ENCODE measurements at regions not wholly inside any gene's neighbourhood (a gene's known extent, or its start where the extent isn't known, plus 50 kb on each side); places are given as distances from the start of the nearest gene placed in this dataset.

DNA sequence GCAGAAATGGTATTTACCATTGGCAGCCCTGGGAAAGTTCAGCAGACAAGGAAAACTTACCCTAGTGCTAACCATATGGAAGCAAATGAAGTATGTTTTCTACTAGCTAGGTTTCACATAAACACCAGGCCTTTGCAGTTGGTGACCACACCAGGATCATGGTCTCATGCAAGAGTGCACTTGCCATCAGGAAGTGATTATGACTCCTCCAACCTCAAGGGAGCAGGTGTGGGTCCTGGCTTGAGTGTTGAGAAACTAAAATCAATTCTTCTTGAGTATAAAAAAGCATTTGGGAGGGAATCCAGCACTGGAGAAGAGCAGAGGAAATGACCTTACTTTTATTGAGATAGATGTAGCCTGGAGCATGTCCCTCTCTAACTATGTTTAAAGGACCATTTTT is 56.8 kb upstream of the SPAG16 start:
- TF ChIP-seq, protein P1, sequence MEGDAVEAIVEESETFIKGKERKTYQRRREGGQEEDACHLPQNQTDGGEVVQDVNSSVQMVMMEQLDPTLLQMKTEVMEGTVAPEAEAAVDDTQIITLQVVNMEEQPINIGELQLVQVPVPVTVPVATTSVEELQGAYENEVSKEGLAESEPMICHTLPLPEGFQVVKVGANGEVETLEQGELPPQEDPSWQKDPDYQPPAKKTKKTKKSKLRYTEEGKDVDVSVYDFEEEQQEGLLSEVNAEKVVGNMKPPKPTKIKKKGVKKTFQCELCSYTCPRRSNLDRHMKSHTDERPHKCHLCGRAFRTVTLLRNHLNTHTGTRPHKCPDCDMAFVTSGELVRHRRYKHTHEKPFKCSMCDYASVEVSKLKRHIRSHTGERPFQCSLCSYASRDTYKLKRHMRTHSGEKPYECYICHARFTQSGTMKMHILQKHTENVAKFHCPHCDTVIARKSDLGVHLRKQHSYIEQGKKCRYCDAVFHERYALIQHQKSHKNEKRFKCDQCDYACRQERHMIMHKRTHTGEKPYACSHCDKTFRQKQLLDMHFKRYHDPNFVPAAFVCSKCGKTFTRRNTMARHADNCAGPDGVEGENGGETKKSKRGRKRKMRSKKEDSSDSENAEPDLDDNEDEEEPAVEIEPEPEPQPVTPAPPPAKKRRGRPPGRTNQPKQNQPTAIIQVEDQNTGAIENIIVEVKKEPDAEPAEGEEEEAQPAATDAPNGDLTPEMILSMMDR (IDR thresholded peaks at IDR 0.05) = no peak
- no peak for TF ChIP-seq POLR2A (IDR thresholded peaks at IDR 0.05)
- DNase-seq = no peak
- Histone ChIP-seq H3K36me3 (no peaks in the 10 kb centered on the region), H3K27ac (no peak overlapping the region), H3K4me3 (replicated peaks in 1 of 3) (no peak overlapping the region), H3K4me1 (no peaks in the 10 kb centered on the region), H3K9me3 (no peaks in the 10 kb centered on the region), H3K27me3 (no peaks in the 10 kb centered on the region)
- intact Hi-C loops (cut with DNase I) = no loop called here

DNA sequence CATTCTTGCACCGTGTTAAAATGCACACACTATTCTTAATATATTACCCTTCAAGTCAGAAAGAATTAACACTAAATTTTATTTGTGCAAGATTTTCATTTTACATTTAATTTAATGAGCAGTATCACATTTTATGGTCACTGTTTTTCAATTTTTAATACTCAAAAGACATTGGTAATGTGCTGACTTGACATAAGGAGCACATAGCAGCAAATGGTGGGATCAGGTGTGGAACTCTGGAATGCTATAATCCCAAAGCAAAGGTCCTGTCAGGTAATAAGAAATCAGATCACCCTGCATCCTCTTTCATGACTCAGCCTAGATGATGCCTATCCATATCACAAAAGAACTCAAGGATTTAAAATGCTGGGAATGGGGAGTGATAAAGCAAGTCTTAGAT is 55.6 kb upstream of the SPAG16 start:
- TF ChIP-seq, protein P1 (IDR thresholded peaks at IDR 0.05) = no peak
- TF ChIP-seq POLR2A (IDR thresholded peaks at IDR 0.05) = no peak
- Histone ChIP-seq H3K9me3 (no peaks in the 10 kb centered on the region), H3K27me3 (no peaks in the 10 kb centered on the region), H3K36me3 (no peaks in the 10 kb centered on the region), H3K4me1 (peaks cover 0 to 5% of the 10 kb centered on the region in 2 donors), H3K4me3 (replicated peaks in 1 of 3) (no peak overlapping the region), H3K27ac (no peak overlapping the region)
- intact Hi-C loops (cut with DNase I) = no loop called here
- 94 to 100% methylated on average over 1 of the region's 1 CpG for WGBS, 2 donors
- DNase-seq = no peak

DNA sequence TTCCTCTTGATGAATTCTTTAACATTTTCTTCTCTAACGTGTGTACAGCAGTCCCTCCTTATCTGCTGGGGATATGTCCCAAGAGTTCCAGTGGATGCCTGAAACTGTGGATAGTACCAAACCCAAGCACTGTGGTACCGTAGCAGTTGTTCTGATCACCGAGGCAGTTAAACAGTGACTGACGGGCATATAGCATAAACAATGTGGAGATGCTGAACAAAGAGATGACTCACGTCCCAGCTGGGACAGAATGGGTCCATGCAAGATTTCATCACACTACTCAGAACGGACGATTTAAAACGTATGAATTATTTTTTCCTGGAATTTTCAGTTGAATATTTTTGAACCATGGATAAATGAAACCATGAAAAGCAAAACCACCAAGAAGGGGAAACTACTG is 54.5 kb upstream of the SPAG16 start:
- no peak for DNase-seq
- TF ChIP-seq POLR2A (IDR thresholded peaks at IDR 0.05) = no peak
- TF ChIP-seq, protein P1 (IDR thresholded peaks at IDR 0.05) = no peak
- no peak overlapping the region for H3K27ac ChIP-seq
- H3K4me1 ChIP-seq = peaks cover 0 to 12% of the 10 kb centered on the region in 2 donors
- H3K27me3 ChIP-seq = no peaks in the 10 kb centered on the region
- no peaks in the 10 kb centered on the region for H3K9me3 ChIP-seq
- intact Hi-C loops (cut with DNase I) = no loop called here
- H3K36me3 ChIP-seq = no peaks in the 10 kb centered on the region
- WGBS, 2 donors = 82 to 86% methylated on average over 8 of the region's 8 CpGs
- H3K4me3 ChIP-seq (replicated peaks in 1 of 3) = no peak overlapping the region

DNA sequence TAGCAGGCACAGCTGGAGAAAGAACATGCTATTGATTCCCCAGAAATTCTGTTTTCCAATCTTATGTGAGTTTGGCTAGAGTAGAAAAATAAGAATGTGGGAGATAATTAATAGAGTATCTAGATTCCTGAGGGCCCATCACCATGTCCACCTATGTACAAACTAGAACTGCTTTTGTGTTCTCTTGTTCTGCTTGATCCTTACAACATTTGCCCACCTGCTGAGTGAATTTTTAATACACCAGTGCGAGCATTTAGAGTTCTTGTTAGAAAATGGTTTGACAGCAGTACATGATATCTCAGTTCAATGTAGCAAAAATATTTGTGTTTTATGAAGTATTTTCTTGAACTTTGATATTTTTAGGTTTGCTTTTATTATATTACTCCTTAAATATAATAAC is 52.3 kb upstream of the SPAG16 start:
- Histone ChIP-seq H3K36me3 (no peaks in the 10 kb centered on the region), H3K27ac (no peak overlapping the region), H3K4me1 (peaks cover 0 to 15% of the 10 kb centered on the region in 2 donors), H3K27me3 (no peaks in the 10 kb centered on the region), H3K9me3 (no peaks in the 10 kb centered on the region), H3K4me3 (replicated peaks in 1 of 3) (no peak overlapping the region)
- WGBS, 2 donors = 93 to 98% methylated on average over 1 of the region's 1 CpG
- TF ChIP-seq, protein P1 (IDR thresholded peaks at IDR 0.05) = no peak
- no peak for TF ChIP-seq POLR2A (IDR thresholded peaks at IDR 0.05)
- no peak for DNase-seq
- intact Hi-C loops (cut with DNase I) = no loop called here

DNA sequence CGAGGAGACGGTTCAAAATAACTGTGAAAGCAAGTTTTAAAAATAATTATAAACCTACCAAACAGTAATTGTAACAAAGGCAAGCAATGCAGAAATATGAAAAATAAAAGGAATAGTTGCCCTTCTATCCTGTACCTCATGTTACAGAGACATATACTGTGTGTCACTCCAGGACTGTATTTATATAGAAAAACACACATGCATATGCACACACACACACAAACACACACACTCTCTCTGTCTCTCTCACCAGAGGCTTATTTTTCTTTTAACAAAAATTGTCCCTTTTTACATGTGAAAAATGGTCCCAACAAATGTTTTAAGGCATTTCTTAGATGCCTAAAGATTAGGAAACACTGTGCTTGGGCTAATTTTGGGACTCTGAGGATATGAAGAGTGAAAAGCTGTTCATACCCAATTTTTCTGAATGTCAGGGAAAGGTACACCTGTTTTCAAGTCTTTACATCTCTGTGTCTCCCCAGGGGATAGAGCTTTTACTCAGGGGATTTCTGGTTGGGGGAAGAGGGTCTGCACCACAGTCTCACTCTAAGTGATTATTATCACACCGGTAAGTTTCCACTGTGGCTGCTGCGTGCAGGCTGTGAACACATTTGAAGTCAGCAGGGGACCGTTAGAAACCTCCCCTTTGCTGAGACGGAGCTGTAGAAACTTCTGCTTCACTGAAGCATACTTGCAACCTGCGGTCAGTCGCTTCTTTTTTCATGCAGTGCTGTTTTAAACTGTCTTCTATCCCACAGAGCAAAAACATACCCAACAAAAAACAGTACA is 51.4 kb upstream of the SPAG16 start:
- WGBS, 2 donors = 26 to 30% methylated on average over 8 of the region's 8 CpGs
- H3K4me1 ChIP-seq = peaks cover 4 to 15% of the 10 kb centered on the region in 2 donors
- H3K27me3 ChIP-seq = no peaks in the 10 kb centered on the region
- TF ChIP-seq POLR2A (IDR thresholded peaks at IDR 0.05) = no peak
- TF ChIP-seq, protein P1 (IDR thresholded peaks at IDR 0.05) = no peak
- H3K27ac ChIP-seq = no peak overlapping the region
- H3K36me3 ChIP-seq = no peaks in the 10 kb centered on the region
- H3K4me3 ChIP-seq (replicated peaks in 1 of 3) = no peak overlapping the region
- intact Hi-C loops (cut with DNase I) = no loop called here
- peak; percentile 5 to 23 for DNase-seq
- no peaks in the 10 kb centered on the region for H3K9me3 ChIP-seq

Data from thyroid gland (tissue), 4 donors.